HEK293 (cell line): ENCODE measurements at regions not wholly inside any gene's neighbourhood (a gene's known extent, or its start where the extent isn't known, plus 50 kb on each side); places are given as distances from the start of the nearest gene placed in this dataset.

Experiments used
- CTCF ChIA-PET: fragments of 350-600 bp; formaldehyde crosslinking; extraction: SDS; loops from one replicate; lab custom pipeline; 2021; ENCODE audit warnings: antibody characterized with exemption; lab: Yijun Ruan, JAX
- POLR2A ChIA-PET: fragments of 300-600 bp; formaldehyde crosslinking; extraction: SDS; loops from one replicate; lab custom pipeline; 2020; ENCODE audit warnings: antibody characterized with exemption, inconsistent platforms; lab: Yijun Ruan, JAX
- H3K27ac ChIP-seq: fragments of 200-500 bp; sonication (Bioruptor generic); 2 replicates; pipeline ENCODE4 v1.5.1; 2014; ENCODE audit warnings: low read depth, low read length, control low read depth, inconsistent platforms; ENCODE audit errors: extremely low read depth
- H3K36me3 ChIP-seq, 2 experiments: fragments of 200-500 bp in 1 of 2; sonication (Bioruptor generic) in 1 of 2; 1 replicate in 1 of 2; 2 replicates in 1 of 2; pipeline ENCODE4 v1.5.1; 2014 to 2017; ENCODE audit warnings: inconsistent platforms in 2 of 2, low read length in 2 of 2; ENCODE audit not compliant: control insufficient read depth in 2 of 2, insufficient read depth in 1 of 2
- H3K4me1 ChIP-seq: fragments of 200-500 bp; sonication (Bioruptor generic); 2 replicates; pipeline ENCODE4 v1.5.1; 2014; ENCODE audit warnings: mild to moderate bottlenecking, low read length, inconsistent platforms; ENCODE audit not compliant: control insufficient read depth, insufficient read depth
- H3K4me3 ChIP-seq: 2 replicates; pipeline ENCODE4 v1.5.1; 2011; ENCODE audit warnings: low read depth, mild to moderate bottlenecking, control low read depth, low read length, moderate library complexity
- H3K9me3 ChIP-seq: fragments of 200-500 bp; sonication (Bioruptor generic); 2 replicates; pipeline ENCODE4 v1.5.1; 2014; ENCODE audit warnings: low read depth, low read length, inconsistent platforms; ENCODE audit not compliant: control insufficient read depth, insufficient read depth
- GLIS1 ChIP-seq: fragments of 450-650 bp; formaldehyde crosslinking; IDR thresholded peaks from 2 replicates; pipeline ENCODE4 v1.5.1; 2016; ENCODE audit warnings: missing biosample characterization, missing genetic modification characterization
- OSR2 ChIP-seq: fragments of 450-650 bp; formaldehyde crosslinking; IDR thresholded peaks from 2 replicates; pipeline ENCODE4 v1.5.1; 2016; ENCODE audit warnings: missing biosample characterization, missing genetic modification characterization
- TCF7L2 ChIP-seq: IDR thresholded peaks from 2 replicates; pipeline ENCODE4 v1.6.1; 2011; ENCODE audit warnings: low read depth, mild to moderate bottlenecking, inconsistent platforms, low read length, moderate library complexity, borderline replicate concordance
- TRIM28 ChIP-seq: IDR thresholded peaks from 2 replicates; pipeline ENCODE4 v1.6.1; 2011; ENCODE audit warnings: low read length, control low read depth, borderline replicate concordance
- ZBTB17 ChIP-seq: fragments of 450-650 bp; formaldehyde crosslinking; IDR thresholded peaks from 2 replicates; pipeline ENCODE4 v1.5.1; 2016; ENCODE audit warnings: missing biosample characterization, missing genetic modification characterization
- ZBTB21 ChIP-seq: fragments of 450-650 bp; formaldehyde crosslinking; IDR thresholded peaks from 2 replicates; pipeline ENCODE4 v1.5.1; 2017; ENCODE audit warnings: missing biosample characterization, missing genetic modification characterization
- ZBTB7A ChIP-seq: fragments of 450-650 bp; formaldehyde crosslinking; IDR thresholded peaks from 2 replicates; pipeline ENCODE4 v1.5.1; 2016; ENCODE audit warnings: low read depth, missing biosample characterization, missing genetic modification characterization
- ZEB2 ChIP-seq: fragments of 450-650 bp; formaldehyde crosslinking; IDR thresholded peaks from 2 replicates; pipeline ENCODE4 v1.5.1; 2016; ENCODE audit warnings: missing biosample characterization, missing genetic modification characterization
- ZFP3 ChIP-seq: fragments of 450-650 bp; formaldehyde crosslinking; IDR thresholded peaks from 2 replicates; pipeline ENCODE4 v1.5.1; 2016; ENCODE audit warnings: low read depth, missing biosample characterization, missing genetic modification characterization
- ZNF112 ChIP-seq: fragments of 450-650 bp; formaldehyde crosslinking; IDR thresholded peaks from 2 replicates; pipeline ENCODE4 v1.5.0; 2017; ENCODE audit warnings: missing biosample characterization, missing genetic modification characterization
- ZNF132 ChIP-seq: fragments of 450-650 bp; formaldehyde crosslinking; IDR thresholded peaks from 2 replicates; pipeline ENCODE4 v1.5.1; 2017; ENCODE audit warnings: missing biosample characterization, missing genetic modification characterization, borderline replicate concordance
- ZNF239 ChIP-seq: fragments of 450-650 bp; formaldehyde crosslinking; IDR thresholded peaks from 2 replicates; pipeline ENCODE4 v1.5.1; 2016; ENCODE audit warnings: missing biosample characterization, missing genetic modification characterization
- ZNF394 ChIP-seq: fragments of 450-650 bp; formaldehyde crosslinking; IDR thresholded peaks from 2 replicates; pipeline ENCODE4 v1.5.1; 2016; ENCODE audit warnings: missing biosample characterization, missing genetic modification characterization, mild to moderate bottlenecking, moderate library complexity, borderline replicate concordance
- ZNF404 ChIP-seq: fragments of 450-650 bp; formaldehyde crosslinking; IDR thresholded peaks from 2 replicates; pipeline ENCODE4 v1.5.1; 2017; ENCODE audit warnings: missing biosample characterization, missing genetic modification characterization
- ZNF548 ChIP-seq: fragments of 450-650 bp; formaldehyde crosslinking; IDR thresholded peaks from 2 replicates; pipeline ENCODE4 v1.5.1; 2016; ENCODE audit warnings: missing biosample characterization, missing genetic modification characterization
- ZNF558 ChIP-seq: fragments of 450-650 bp; formaldehyde crosslinking; IDR thresholded peaks from 2 replicates; pipeline ENCODE4 v1.5.1; 2016; ENCODE audit warnings: missing biosample characterization, missing genetic modification characterization
- ZNF610 ChIP-seq: fragments of 450-650 bp; formaldehyde crosslinking; IDR thresholded peaks from 2 replicates; pipeline ENCODE4 v1.5.1; 2016; ENCODE audit warnings: missing biosample characterization, missing genetic modification characterization, borderline replicate concordance
- ZNF624 ChIP-seq: fragments of 450-650 bp; formaldehyde crosslinking; IDR thresholded peaks from 2 replicates; pipeline ENCODE4 v1.5.1; 2017; ENCODE audit warnings: missing biosample characterization, missing genetic modification characterization
- ZNF830 ChIP-seq: fragments of 450-650 bp; IDR thresholded peaks from 2 replicates; pipeline ENCODE4 v1.5.0; 2018; ENCODE audit warnings: missing biosample characterization, missing genetic modification characterization, low read depth, mild to moderate bottlenecking, moderate library complexity
- ZNF837 ChIP-seq: fragments of 450-650 bp; formaldehyde crosslinking; IDR thresholded peaks from 2 replicates; pipeline ENCODE4 v1.5.1; 2016; ENCODE audit warnings: missing biosample characterization, missing genetic modification characterization
- TF ChIP-seq, protein P1 (sequence below): fragments of 450-650 bp; formaldehyde crosslinking; IDR thresholded peaks from 2 replicates; pipeline ENCODE4 v1.5.1; 2016; ENCODE audit warnings: missing biosample characterization, missing genetic modification characterization
- TF ChIP-seq, protein P2 (sequence below): fragments of 450-650 bp; formaldehyde crosslinking; IDR thresholded peaks from 2 replicates; pipeline ENCODE4 v1.5.1; 2016; ENCODE audit warnings: missing biosample characterization, missing genetic modification characterization
- TF ChIP-seq, protein P3 (sequence below): fragments of 450-650 bp; formaldehyde crosslinking; IDR thresholded peaks from 2 replicates; pipeline ENCODE4 v1.5.1; 2016; ENCODE audit warnings: missing biosample characterization, missing genetic modification characterization
- TF ChIP-seq, protein P4 (sequence below): fragments of 450-650 bp; formaldehyde crosslinking; IDR thresholded peaks from 2 replicates; pipeline ENCODE4 v1.5.1; 2016; ENCODE audit warnings: missing biosample characterization, missing genetic modification characterization

DNA sequence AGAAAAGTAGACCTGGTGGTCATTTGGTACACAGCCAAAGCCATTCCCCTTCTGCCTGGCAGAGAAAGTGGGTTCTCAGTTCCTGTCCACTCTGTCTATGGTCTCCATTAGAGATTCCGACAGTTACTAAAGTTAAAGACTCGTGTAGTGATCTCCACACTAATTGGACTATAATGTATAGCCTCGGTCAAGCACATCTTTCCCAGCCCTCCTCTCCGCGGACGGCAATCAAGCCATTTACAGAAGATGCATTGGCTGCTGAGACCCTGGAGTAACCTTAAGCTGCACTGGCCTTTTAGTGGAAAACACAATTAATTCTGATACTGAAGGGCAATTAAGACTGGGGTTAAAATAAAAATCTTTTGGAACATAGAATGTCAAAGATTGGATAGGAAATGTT is 865.3 kb downstream of the MCTP2 start (continued):
- TF ChIP-seq ZEB2 (tag by site-specific recombination), result no peak
- TF ChIP-seq, protein P1, sequence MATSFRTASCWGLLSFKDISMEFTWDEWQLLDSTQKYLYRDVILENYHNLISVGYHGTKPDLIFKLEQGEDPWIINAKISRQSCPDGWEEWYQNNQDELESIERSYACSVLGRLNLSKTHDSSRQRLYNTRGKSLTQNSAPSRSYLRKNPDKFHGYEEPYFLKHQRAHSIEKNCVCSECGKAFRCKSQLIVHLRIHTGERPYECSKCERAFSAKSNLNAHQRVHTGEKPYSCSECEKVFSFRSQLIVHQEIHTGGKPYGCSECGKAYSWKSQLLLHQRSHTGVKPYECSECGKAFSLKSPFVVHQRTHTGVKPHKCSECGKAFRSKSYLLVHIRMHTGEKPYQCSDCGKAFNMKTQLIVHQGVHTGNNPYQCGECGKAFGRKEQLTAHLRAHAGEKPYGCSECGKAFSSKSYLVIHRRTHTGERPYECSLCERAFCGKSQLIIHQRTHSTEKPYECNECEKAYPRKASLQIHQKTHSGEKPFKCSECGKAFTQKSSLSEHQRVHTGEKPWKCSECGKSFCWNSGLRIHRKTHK, result no peak
- TF ChIP-seq, protein P2, sequence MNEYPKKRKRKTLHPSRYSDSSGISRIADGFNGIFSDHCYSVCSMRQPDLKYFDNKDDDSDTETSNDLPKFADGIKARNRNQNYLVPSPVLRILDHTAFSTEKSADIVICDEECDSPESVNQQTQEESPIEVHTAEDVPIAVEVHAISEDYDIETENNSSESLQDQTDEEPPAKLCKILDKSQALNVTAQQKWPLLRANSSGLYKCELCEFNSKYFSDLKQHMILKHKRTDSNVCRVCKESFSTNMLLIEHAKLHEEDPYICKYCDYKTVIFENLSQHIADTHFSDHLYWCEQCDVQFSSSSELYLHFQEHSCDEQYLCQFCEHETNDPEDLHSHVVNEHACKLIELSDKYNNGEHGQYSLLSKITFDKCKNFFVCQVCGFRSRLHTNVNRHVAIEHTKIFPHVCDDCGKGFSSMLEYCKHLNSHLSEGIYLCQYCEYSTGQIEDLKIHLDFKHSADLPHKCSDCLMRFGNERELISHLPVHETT (tag by site-specific recombination), result no peak
- no peak for TF ChIP-seq ZNF624 (tag by site-specific recombination)
- no peak for TF ChIP-seq TRIM28

DNA sequence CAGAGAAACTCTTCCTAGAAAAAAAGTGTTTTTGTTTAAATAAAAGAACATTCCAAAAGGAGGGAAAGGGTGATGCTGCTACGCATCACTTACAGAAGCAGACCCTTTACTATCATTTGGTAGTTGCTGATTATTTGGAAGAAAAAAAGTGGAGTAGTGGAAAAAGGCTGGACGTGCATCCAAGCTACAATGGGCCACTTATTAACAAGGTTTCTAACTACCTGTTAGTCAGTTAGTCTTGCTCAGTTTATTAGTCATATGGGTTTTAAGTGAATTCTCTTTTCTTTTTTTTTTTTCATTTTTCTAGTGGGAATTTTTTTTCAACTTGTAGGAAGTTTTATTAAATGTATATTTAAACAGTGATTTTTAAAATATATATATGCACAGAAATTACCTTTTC is 866.0 kb downstream of the MCTP2 start:
- CTCF ChIA-PET, result no interaction called here
- Histone ChIP-seq H3K4me1 (no peaks in the 10 kb centered on the region), H3K4me3 (no peak overlapping the region), H3K36me3 (no peaks in the 10 kb centered on the region), H3K27ac (no peak overlapping the region), H3K9me3 (no peaks in the 10 kb centered on the region; the same call in 1 of the 2 replicates)
- no peak for TF ChIP-seq TRIM28
- TF ChIP-seq ZBTB17 (tag by site-specific recombination), result no peak
- TF ChIP-seq, protein P3, sequence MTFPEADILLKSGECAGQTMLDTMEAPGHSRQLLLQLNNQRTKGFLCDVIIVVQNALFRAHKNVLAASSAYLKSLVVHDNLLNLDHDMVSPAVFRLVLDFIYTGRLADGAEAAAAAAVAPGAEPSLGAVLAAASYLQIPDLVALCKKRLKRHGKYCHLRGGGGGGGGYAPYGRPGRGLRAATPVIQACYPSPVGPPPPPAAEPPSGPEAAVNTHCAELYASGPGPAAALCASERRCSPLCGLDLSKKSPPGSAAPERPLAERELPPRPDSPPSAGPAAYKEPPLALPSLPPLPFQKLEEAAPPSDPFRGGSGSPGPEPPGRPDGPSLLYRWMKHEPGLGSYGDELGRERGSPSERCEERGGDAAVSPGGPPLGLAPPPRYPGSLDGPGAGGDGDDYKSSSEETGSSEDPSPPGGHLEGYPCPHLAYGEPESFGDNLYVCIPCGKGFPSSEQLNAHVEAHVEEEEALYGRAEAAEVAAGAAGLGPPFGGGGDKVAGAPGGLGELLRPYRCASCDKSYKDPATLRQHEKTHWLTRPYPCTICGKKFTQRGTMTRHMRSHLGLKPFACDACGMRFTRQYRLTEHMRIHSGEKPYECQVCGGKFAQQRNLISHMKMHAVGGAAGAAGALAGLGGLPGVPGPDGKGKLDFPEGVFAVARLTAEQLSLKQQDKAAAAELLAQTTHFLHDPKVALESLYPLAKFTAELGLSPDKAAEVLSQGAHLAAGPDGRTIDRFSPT (tag by site-specific recombination), result no peak
- TF ChIP-seq ZNF394 (tag by site-specific recombination), result no peak
- no peak for TF ChIP-seq ZNF837 (tag by site-specific recombination)
- no peak for TF ChIP-seq OSR2
- TF ChIP-seq ZNF610 (tag by site-specific recombination), result no peak
- no peak for TF ChIP-seq ZNF558 (tag by site-specific recombination)
- no peak for TF ChIP-seq ZNF404 (tag by site-specific recombination)
- TF ChIP-seq ZNF624 (tag by site-specific recombination), result no peak
- no peak for TF ChIP-seq ZBTB21 (tag by site-specific recombination)
- no peak for TF ChIP-seq ZFP3 (tag by site-specific recombination)
- POLR2A ChIA-PET, result no interaction called here

DNA sequence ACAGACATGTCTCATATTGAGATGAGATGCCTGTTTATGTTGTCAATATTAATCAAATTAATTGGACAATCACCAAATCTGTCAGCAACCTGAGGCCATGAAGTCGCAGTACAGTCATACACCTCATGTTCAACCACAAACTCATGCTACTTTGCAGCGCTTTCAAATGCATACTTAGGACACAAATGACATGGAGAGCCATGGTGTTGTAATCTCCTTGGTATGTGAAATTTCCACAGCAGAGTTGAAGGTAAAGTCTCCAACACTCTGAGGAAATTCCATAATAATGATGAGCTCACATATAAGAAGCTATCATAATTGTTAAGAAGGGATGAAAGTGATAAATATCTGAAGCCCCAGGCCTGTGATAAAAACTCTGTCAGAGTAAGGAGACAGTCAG is 873.9 kb downstream of the MCTP2 start:
- Histone ChIP-seq H3K4me1 (no peaks in the 10 kb centered on the region), H3K27ac (no peak overlapping the region), H3K9me3 (no peaks in the 10 kb centered on the region), H3K36me3 (no peaks in the 10 kb centered on the region), H3K4me3 (no peak overlapping the region)
- no peak for TF ChIP-seq TCF7L2
- POLR2A ChIA-PET, result no interaction called here
- CTCF ChIA-PET, result no interaction called here

- CTCF ChIA-PET, result interaction anchor here (0.6 kb wide), 1 partner anchor 1029 kb away, joined by 3 read pairs; no protein-coding TSS in a partner anchor
- H3K4me3 ChIP-seq, result no peak overlapping the region
- H3K36me3 ChIP-seq, result no peaks in the 10 kb centered on the region
- no peak for TF ChIP-seq ZNF830 (tag by site-specific recombination)
- TF ChIP-seq, protein P4, sequence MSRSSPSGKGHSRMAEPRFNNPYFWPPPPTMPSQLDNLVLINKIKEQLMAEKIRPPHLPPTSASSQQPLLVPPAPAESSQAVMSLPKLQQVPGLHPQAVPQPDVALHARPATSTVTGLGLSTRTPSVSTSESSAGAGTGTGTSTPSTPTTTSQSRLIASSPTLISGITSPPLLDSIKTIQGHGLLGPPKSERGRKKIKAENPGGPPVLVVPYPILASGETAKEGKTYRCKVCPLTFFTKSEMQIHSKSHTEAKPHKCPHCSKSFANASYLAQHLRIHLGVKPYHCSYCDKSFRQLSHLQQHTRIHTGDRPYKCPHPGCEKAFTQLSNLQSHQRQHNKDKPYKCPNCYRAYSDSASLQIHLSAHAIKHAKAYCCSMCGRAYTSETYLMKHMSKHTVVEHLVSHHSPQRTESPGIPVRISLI, result no peak
- no peak for TF ChIP-seq GLIS1 (tag by site-specific recombination)
- TF ChIP-seq ZNF132 (tag by site-specific recombination), result no peak
- TF ChIP-seq ZNF112 (tag by site-specific recombination), result no peak
- no peak for TF ChIP-seq ZBTB7A (tag by site-specific recombination)
- TF ChIP-seq ZNF548 (tag by site-specific recombination), result no peak
- TF ChIP-seq ZNF239 (tag by site-specific recombination), result no peak
- POLR2A ChIA-PET, result no interaction called here
- H3K4me1 ChIP-seq, result no peaks in the 10 kb centered on the region
- no peaks in the 10 kb centered on the region for H3K9me3 ChIP-seq
- H3K27ac ChIP-seq, result no peak overlapping the region
Observed at GRCh38 chr15:95106801-95107200, 875.4 kb downstream of the MCTP2 start.
